ENCODE measurements at regions not wholly inside any gene's neighbourhood (a gene's known extent, or its start where the extent isn't known, plus 50 kb on each side); places are given as distances from the start of the nearest gene placed in this dataset.

- TF ChIP-seq REST (IDR thresholded peaks at IDR 0.05) (no peak), HNF4A (conservative IDR thresholded peaks at IDR 0.05) (no peak)
Observed at GRCh38 chr4:129179276-129179675, 83.3 kb downstream of the C4orf33 start.
